ENCODE measurements at regions not wholly inside any gene's neighbourhood (a gene's known extent, or its start where the extent isn't known, plus 50 kb on each side); places are given as distances from the start of the nearest gene placed in this dataset.

DNA sequence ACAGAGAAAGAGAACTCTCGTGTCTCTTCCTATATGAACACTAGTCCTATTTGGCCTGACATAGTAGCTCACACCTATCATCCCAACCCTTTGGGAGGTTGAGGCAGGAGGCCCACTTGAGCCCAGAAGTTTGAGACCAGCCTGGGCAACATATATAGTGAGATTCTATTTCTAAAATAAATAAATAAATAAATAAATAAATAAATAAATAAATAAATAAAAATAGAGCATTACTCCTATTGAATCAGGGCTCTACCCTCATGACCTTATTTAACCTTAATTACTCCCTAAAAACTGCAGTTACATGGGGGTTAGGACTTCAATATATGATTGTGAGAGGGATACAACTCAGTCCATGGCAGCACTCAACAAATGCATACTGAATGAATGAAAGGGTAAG, 61.2 kb upstream of the GSC start:
- peaks cover 17% of the 10 kb centered on the region for H3K4me1 Mint-ChIP-seq
- ATAC-seq (no peak), DNase-seq (ENCODE audit: low spot score) (no peak)
- POLR2A ChIA-PET = no interaction called here
- peaks cover 28% of the 10 kb centered on the region for H3K9me3 Mint-ChIP-seq
- H3K4me3 Mint-ChIP-seq = no peak overlapping the region
- TF ChIP-seq, protein P1, sequence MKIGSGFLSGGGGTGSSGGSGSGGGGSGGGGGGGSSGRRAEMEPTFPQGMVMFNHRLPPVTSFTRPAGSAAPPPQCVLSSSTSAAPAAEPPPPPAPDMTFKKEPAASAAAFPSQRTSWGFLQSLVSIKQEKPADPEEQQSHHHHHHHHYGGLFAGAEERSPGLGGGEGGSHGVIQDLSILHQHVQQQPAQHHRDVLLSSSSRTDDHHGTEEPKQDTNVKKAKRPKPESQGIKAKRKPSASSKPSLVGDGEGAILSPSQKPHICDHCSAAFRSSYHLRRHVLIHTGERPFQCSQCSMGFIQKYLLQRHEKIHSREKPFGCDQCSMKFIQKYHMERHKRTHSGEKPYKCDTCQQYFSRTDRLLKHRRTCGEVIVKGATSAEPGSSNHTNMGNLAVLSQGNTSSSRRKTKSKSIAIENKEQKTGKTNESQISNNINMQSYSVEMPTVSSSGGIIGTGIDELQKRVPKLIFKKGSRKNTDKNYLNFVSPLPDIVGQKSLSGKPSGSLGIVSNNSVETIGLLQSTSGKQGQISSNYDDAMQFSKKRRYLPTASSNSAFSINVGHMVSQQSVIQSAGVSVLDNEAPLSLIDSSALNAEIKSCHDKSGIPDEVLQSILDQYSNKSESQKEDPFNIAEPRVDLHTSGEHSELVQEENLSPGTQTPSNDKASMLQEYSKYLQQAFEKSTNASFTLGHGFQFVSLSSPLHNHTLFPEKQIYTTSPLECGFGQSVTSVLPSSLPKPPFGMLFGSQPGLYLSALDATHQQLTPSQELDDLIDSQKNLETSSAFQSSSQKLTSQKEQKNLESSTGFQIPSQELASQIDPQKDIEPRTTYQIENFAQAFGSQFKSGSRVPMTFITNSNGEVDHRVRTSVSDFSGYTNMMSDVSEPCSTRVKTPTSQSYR (CRISPR knock-in tag; IDR thresholded peaks at IDR 0.05) = no peak
- no peak for TF ChIP-seq RORB (CRISPR knock-in tag; IDR thresholded peaks at IDR 0.05)
- TF ChIP-seq, protein P2, sequence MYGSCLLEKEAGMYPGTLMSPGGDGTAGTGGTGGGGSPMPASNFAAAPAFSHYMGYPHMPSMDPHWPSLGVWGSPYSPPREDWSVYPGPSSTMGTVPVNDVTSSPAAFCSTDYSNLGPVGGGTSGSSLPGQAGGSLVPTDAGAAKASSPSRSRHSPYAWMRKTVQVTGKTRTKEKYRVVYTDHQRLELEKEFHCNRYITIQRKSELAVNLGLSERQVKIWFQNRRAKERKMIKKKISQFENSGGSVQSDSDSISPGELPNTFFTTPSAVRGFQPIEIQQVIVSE (CRISPR knock-in tag; IDR thresholded peaks at IDR 0.05; ENCODE audit: borderline replicate concordance) = no peak
- no peak for TF ChIP-seq GRHL2 (CRISPR knock-in tag; IDR thresholded peaks at IDR 0.05; ENCODE audit: insufficient replicate concordance, severe bottlenecking)
- TF ChIP-seq EMX1 (CRISPR knock-in tag; IDR thresholded peaks at IDR 0.05) = no peak
- TF ChIP-seq HMGA2 (CRISPR knock-in tag; IDR thresholded peaks at IDR 0.05) = no peak
- TF ChIP-seq, protein P3, sequence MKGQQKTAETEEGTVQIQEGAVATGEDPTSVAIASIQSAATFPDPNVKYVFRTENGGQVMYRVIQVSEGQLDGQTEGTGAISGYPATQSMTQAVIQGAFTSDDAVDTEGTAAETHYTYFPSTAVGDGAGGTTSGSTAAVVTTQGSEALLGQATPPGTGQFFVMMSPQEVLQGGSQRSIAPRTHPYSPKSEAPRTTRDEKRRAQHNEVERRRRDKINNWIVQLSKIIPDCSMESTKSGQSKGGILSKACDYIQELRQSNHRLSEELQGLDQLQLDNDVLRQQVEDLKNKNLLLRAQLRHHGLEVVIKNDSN (CRISPR knock-in tag; IDR thresholded peaks at IDR 0.05) = no peak
- TF ChIP-seq AFF4 (CRISPR knock-in tag; IDR thresholded peaks at IDR 0.05; ENCODE audit: borderline replicate concordance) = no peak
- TF ChIP-seq NR2C2 (CRISPR knock-in tag; IDR thresholded peaks at IDR 0.05) = no peak
- no peak for TF ChIP-seq FOXJ3 (CRISPR knock-in tag; IDR thresholded peaks at IDR 0.05; ENCODE audit: borderline replicate concordance)
- no peak for TF ChIP-seq NR1H2 (CRISPR knock-in tag; IDR thresholded peaks at IDR 0.05)
- TF ChIP-seq SOX15 (CRISPR knock-in tag; IDR thresholded peaks at IDR 0.05) = no peak
- TF ChIP-seq, protein P4, sequence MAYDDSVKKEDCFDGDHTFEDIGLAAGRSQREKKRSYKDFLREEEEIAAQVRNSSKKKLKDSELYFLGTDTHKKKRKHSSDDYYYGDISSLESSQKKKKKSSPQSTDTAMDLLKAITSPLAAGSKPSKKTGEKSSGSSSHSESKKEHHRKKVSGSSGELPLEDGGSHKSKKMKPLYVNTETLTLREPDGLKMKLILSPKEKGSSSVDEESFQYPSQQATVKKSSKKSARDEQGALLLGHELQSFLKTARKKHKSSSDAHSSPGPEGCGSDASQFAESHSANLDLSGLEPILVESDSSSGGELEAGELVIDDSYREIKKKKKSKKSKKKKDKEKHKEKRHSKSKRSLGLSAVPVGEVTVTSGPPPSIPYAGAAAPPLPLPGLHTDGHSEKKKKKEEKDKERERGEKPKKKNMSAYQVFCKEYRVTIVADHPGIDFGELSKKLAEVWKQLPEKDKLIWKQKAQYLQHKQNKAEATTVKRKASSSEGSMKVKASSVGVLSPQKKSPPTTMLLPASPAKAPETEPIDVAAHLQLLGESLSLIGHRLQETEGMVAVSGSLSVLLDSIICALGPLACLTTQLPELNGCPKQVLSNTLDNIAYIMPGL (CRISPR knock-in tag; IDR thresholded peaks at IDR 0.05) = no peak
- TF ChIP-seq CREM (CRISPR knock-in tag; IDR thresholded peaks at IDR 0.05) = no peak
- CTCF ChIA-PET = no interaction called here
- H3K27ac Mint-ChIP-seq = no peak overlapping the region
- H3K27me3 Mint-ChIP-seq (ENCODE audit: low read depth) = no peaks in the 10 kb centered on the region
- peaks cover 8% of the 10 kb centered on the region for H3K36me3 Mint-ChIP-seq

GRCh38 chr14:94827711-94828447, 58.0 kb upstream of the GSC start:
- ChIA-PET POLR2A (no interaction called here), CTCF (no interaction called here)
- H3K27ac Mint-ChIP-seq = no peak overlapping the region
- DNase-seq (ENCODE audit: low spot score) = no peak
- peaks cover 13% of the 10 kb centered on the region for H3K36me3 Mint-ChIP-seq
- no peak for ATAC-seq
- peaks cover 6% of the 10 kb centered on the region for H3K27me3 Mint-ChIP-seq (ENCODE audit: low read depth)
- peaks cover 23% of the 10 kb centered on the region for H3K9me3 Mint-ChIP-seq
- H3K4me3 Mint-ChIP-seq = no peak overlapping the region
- peaks cover 6% of the 10 kb centered on the region; the same call in 1 of the 2 replicates for H3K4me1 Mint-ChIP-seq
- TF ChIP-seq FOXP1 (CRISPR knock-in tag; IDR thresholded peaks at IDR 0.05; ENCODE audit: borderline replicate concordance) = no peak
- no peak for TF ChIP-seq TEAD4 (CRISPR knock-in tag; IDR thresholded peaks at IDR 0.05)
- no peak for TF ChIP-seq TCF7 (CRISPR knock-in tag; IDR thresholded peaks at IDR 0.05; ENCODE audit: low read depth)
- no peak for TF ChIP-seq PRRX2 (CRISPR knock-in tag; IDR thresholded peaks at IDR 0.05)
- no peak for TF ChIP-seq CBFB (CRISPR knock-in tag; IDR thresholded peaks at IDR 0.05; ENCODE audit: low read depth)
- TF ChIP-seq, protein P5, sequence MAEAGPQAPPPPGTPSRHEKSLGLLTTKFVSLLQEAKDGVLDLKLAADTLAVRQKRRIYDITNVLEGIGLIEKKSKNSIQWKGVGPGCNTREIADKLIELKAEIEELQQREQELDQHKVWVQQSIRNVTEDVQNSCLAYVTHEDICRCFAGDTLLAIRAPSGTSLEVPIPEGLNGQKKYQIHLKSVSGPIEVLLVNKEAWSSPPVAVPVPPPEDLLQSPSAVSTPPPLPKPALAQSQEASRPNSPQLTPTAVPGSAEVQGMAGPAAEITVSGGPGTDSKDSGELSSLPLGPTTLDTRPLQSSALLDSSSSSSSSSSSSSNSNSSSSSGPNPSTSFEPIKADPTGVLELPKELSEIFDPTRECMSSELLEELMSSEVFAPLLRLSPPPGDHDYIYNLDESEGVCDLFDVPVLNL (CRISPR knock-in tag; IDR thresholded peaks at IDR 0.05; ENCODE audit: borderline replicate concordance, low read depth) = no peak
- TF ChIP-seq, protein P2 (CRISPR knock-in tag; IDR thresholded peaks at IDR 0.05; ENCODE audit: borderline replicate concordance) = no peak
- TF ChIP-seq ZNF512 (CRISPR knock-in tag; IDR thresholded peaks at IDR 0.05; ENCODE audit: borderline replicate concordance) = no peak
- TF ChIP-seq CREM (CRISPR knock-in tag; IDR thresholded peaks at IDR 0.05) = no peak

Data from WTC11 (cell line).